Heart right ventricle (tissue), 16 donors: ENCODE measurements at regions not wholly inside any gene's neighbourhood (a gene's known extent, or its start where the extent isn't known, plus 50 kb on each side); places are given as distances from the start of the nearest gene placed in this dataset.
"Not testable (repeated sequence)": the region's sequence is repeated elsewhere in the genome, so short reads cannot be mapped to it uniquely, and the experiment has no call there.

Experiments
- ATAC-seq, 8 donors: fragments of 200-7000 bp; cut with Tn5 transposase; one replicate each; pipeline ENCODE4 v1.9.1; 2020; ENCODE audit warnings: mild to moderate bottlenecking in 8 of 8, moderate library complexity in 8 of 8, moderate number of reproducible peaks in 1 of 8
- DNase-seq, 2 donors: peaks; one replicate each; pipeline ENCODE4 v3.0.0-alpha.2; 2020
- H3K27ac ChIP-seq, 10 donors: fragments of 200-600 bp; sonication (generic) in 2 of 10; one replicate each; pipeline versions ENCODE4 v1.5.0 to v1.8.0; 2020 to 2022; ENCODE audit warnings: mild to moderate bottlenecking in 3 of 10
- H3K27me3 ChIP-seq, 7 donors: fragments of 200-600 bp; one replicate each; pipeline ENCODE4 v1.8.0; 2021 to 2022; ENCODE audit warnings: mild to moderate bottlenecking in 2 of 7
- H3K36me3 ChIP-seq, 9 donors: fragments of 200-600 bp; sonication (generic) in 1 of 9; one replicate each; pipeline versions ENCODE4 v1.5.0 to v1.8.0; 2020 to 2022; ENCODE audit warnings: mild to moderate bottlenecking in 2 of 9
- H3K4me1 ChIP-seq, 9 donors: fragments of 200-600 bp; sonication (generic) in 1 of 9; one replicate each; pipeline versions ENCODE4 v1.5.0 to v1.8.0; 2020 to 2022; ENCODE audit warnings: mild to moderate bottlenecking in 4 of 9
- H3K4me3 ChIP-seq, 10 donors: fragments of 200-600 bp; sonication (generic) in 2 of 10; one replicate each; pipeline versions ENCODE4 v1.5.0 to v1.8.0; 2020 to 2022; ENCODE audit warnings: mild to moderate bottlenecking in 7 of 10, moderate library complexity in 2 of 10
- H3K9me3 ChIP-seq, 11 donors: fragments of 200-600 bp in 10 of 11; sonication (generic) in 2 of 11; one replicate each; pipeline versions ENCODE4 v1.5.0 to v1.8.0; 2013 to 2022; ENCODE audit warnings: mild to moderate bottlenecking in 2 of 11, control low read depth in 1 of 11, moderate library complexity in 1 of 11
- WGBS, 2 donors: extraction: QIAGEN DNeasy Blood & Tissue Kit; methylation state at CpG; one replicate each; pipeline ENCODE4 v1.1.7; 2013; ENCODE audit warnings: inconsistent platforms in 1 of 2; 5-methylcytosine and 5-hydroxymethylcytosine counted together
- intact Hi-C, 10 donors: fragments of 100-400 bp; cut with DNase I; formaldehyde crosslinking; loops; one replicate each; pipeline versions ENCODE4 v1.11.1 to v1.14.2; 2022
- TF ChIP-seq, protein P1 (sequence below), 9 donors: fragments of 200-600 bp; sonication (generic) in 2 of 9; IDR thresholded peaks; one replicate each; pipeline versions ENCODE4 v1.5.0 to v1.8.0; 2021 to 2022; ENCODE audit warnings: antibody characterized with exemption in 9 of 9, mild to moderate bottlenecking in 5 of 9, moderate library complexity in 1 of 9
- donor health status: Arrhythmogenic right ventricular cardiomyopathy.
- donor health status: ischemic (EF 13 %, LVEDD 7.1; RV severe dilation, severe dysfunction).
- donor health status: healthy with polysubstance abuse.
- donor health status: DM: no; HTN: yes; CAD: no.
- donor health status: DM: no; HTN: no; CAD: no.
- donor health status: ischemic (EF 25% LVEDD 6.9; RV normal size, moderate dysfunction).
- donor health status: ischemic (EF 25% LVEDD 5.7; RV mildly dilated, moderate dysfunction).
- donor health status: healthy.
- donor health status: DM: yes; HTN: yes; CAD: no.
- donor health status: Ischemic cardiomyopathy.
- donor health status: ischemic (EF 35%, LVEDD 5.7; RV mildly dilated, moderate dysfunction).
- donor health status: nonischemic (EF 11% LVEDD 7.7; RV severe dilation, severe dysfunction).
- donor health status: DM: yes; HTN: yes; CAD: no.
- donor health status: PGD.
- donor health status: ischemic (EF 29% LVEDD 5.4; RV normal size, mild dysfunction).
- donor health status: nonischemic (EF 23%, LVEDD 6.1; RV moderate dilation, normal function).

DNA sequence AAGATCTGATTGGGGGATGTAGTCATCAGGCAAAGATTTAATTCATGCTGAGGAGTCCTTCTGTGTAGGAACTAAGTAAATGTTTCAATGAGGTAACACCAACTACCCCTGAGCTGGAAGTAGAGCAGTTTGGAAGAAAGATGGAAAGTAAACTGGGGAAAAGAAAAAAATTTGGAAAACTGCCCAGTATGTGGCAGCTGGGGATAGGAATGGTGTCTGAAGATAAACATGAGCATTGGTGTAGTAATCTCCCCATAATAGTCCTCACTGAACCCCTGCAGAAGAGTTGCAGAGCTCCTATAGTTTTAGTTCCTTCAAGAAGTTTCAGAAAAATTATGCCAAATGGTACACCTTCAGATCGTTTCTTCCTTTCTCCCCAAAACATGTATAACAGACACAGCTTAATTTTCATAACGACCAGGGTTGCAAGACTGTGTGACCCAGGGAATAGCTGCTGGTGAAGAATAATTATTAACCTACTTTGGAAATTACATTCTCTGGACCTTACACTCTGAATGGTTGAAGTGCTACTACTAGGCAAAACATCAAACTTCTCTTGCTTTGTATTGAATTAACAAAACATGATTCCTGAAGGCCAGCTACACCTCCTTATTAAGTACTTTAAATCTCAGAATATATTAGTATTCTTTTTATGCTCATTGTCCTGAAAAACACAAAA lies 446.4 kb upstream of the NRG3 start:
- Histone ChIP-seq H3K36me3 (no peaks in the 10 kb centered on the region), H3K27me3 (no peaks in the 10 kb centered on the region), H3K4me1 (no peaks in the 10 kb centered on the region), H3K9me3 (peaks cover 0 to 4% (median 0%) of the 10 kb centered on the region in 11 donors), H3K4me3 (no peak overlapping the region), H3K27ac (no peak overlapping the region)
- ATAC-seq: no peak
- DNase-seq: no peak
- TF ChIP-seq, protein P1, sequence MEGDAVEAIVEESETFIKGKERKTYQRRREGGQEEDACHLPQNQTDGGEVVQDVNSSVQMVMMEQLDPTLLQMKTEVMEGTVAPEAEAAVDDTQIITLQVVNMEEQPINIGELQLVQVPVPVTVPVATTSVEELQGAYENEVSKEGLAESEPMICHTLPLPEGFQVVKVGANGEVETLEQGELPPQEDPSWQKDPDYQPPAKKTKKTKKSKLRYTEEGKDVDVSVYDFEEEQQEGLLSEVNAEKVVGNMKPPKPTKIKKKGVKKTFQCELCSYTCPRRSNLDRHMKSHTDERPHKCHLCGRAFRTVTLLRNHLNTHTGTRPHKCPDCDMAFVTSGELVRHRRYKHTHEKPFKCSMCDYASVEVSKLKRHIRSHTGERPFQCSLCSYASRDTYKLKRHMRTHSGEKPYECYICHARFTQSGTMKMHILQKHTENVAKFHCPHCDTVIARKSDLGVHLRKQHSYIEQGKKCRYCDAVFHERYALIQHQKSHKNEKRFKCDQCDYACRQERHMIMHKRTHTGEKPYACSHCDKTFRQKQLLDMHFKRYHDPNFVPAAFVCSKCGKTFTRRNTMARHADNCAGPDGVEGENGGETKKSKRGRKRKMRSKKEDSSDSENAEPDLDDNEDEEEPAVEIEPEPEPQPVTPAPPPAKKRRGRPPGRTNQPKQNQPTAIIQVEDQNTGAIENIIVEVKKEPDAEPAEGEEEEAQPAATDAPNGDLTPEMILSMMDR (IDR thresholded peaks at IDR 0.05): no peak
- WGBS, 2 donors: 60 to 72% methylated on average over 2 of the region's 2 CpGs
- intact Hi-C loops: no loop called here

DNA sequence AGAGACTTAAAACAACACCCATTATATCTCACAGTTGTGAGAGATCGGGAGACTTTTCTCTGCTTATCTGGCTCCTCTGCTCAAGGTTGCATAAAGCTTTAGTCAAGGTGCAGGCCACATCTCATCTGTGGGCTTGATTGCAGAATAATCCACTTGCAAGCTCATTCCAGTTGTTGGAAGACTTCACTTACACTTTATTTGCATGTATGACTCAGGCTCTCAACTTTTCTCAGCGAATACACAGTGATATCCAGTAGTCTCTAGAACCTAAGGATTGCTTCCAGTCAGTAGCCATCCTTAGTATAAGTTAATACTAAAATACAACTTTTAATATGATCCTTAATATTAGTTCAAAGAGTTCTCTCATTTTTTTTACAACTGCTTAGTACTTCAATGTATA lies 435.5 kb upstream of the NRG3 start:
- H3K4me3 ChIP-seq: no peak overlapping the region
- H3K9me3 ChIP-seq: peaks cover 0 to 12% (median 2%) of the 10 kb centered on the region in 11 donors
- ATAC-seq (no peak), DNase-seq (no peak)
- H3K27me3 ChIP-seq: no peaks in the 10 kb centered on the region
- H3K4me1 ChIP-seq: no peaks in the 10 kb centered on the region
- no peak overlapping the region for H3K27ac ChIP-seq
- intact Hi-C loops: no loop called here
- no peaks in the 10 kb centered on the region for H3K36me3 ChIP-seq
- TF ChIP-seq, protein P1 (IDR thresholded peaks at IDR 0.05): no peak
- WGBS, 2 donors: 70 to 72% methylated on average over 2 of the region's 2 CpGs

DNA sequence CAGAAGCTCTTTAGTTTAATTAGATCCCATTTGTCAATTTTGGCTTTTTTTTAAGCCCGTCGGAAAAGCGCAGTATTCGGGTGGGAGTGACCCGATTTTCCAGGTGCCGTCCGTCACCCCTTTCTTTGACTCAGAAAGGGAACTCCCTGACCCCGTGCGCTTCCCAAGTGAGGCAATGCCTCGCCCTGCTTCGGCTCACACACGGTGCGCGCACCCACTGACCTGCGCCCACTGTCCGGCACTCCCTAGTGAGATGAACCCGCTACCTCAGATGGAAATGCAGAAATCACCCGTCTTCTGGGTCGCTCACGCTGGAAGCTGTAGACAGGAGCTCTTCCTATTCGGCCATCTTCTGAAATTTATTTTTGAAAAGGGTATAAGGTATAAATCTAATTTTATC lies 433.4 kb upstream of the NRG3 start:
- H3K36me3 ChIP-seq, H3K27ac ChIP-seq, H3K4me3 ChIP-seq, ATAC-seq, DNase-seq, H3K4me1 ChIP-seq, intact Hi-C loops, H3K27me3 ChIP-seq: not testable (repeated sequence)
- 95 to 96% methylated on average over 21 of the region's 21 CpGs for WGBS, 2 donors
- peaks cover 0 to 17% (median 2%) of the 10 kb centered on the region in 11 donors for H3K9me3 ChIP-seq

DNA sequence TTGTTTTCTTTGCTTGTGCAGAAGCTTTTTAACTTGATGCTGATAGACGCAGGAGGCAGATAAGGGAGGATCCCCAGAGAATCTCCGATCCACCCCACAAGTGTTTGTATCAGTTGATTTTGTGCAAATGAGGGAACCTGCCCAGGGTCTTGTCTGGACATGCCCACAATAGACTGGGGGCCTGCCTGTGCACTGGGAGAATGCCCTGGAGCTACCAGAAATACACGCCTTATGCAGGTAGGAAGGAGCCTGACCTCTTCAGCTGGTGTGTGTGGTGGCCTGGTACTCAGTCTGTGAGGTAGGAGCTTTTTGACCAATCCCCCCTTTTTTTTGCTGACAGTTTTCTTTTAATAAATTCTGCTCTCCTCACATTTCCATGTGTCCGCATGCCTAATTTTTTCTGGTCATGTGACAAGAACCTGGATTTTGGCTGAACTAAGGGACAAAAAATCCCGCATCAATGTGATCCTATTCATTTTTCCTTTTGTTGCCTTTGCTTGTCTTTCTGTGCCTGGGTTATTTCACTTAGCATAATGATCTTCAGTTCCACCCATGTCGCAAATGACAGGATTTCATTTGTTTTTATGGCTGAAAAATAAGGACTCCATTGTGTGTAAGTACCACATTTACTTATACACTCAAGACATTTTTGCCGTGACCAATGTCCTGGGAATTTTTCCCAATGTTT lies 430.6 kb upstream of the NRG3 start:
- 87 to 91% methylated on average over 7 of the region's 7 CpGs for WGBS, 2 donors
- peaks cover 0 to 25% (median 1%) of the 10 kb centered on the region in 11 donors for H3K9me3 ChIP-seq
- DNase-seq (no peak), ATAC-seq (no peak)
- TF ChIP-seq, protein P1 (IDR thresholded peaks at IDR 0.05): no peak
- intact Hi-C loops: no loop called here
- no peaks in the 10 kb centered on the region for H3K36me3 ChIP-seq
- no peak overlapping the region for H3K27ac ChIP-seq
- no peak overlapping the region for H3K4me3 ChIP-seq
- H3K4me1 ChIP-seq: no peaks in the 10 kb centered on the region
- no peaks in the 10 kb centered on the region for H3K27me3 ChIP-seq

DNA sequence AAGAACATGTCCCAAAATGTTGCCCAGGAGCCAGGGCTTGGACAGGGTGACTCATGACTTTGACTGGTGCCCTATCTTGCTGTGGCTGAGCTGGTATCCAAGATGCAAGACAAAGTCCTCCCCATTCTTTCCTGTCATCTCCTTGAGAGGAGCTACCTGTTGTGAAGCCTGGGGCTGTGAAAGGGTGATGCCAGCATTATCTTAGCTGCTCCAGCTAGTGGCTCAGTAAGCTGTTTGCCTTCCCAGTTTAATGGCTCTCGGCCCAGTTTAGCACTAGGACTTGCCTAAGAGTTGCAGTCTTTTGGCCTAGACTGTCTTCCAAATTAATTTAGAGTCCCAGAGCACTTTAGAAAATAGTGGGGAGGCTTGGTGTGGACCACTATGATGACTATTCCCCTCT lies 424.3 kb upstream of the NRG3 start:
- H3K4me3 ChIP-seq: no peak overlapping the region
- no peaks in the 10 kb centered on the region for H3K36me3 ChIP-seq
- TF ChIP-seq, protein P1 (IDR thresholded peaks at IDR 0.05): no peak
- no peak for DNase-seq
- no peak overlapping the region for H3K27ac ChIP-seq
- no peak for ATAC-seq
- 67 to 75% methylated on average over 1 of the region's 1 CpG for WGBS, 2 donors
- no peaks in the 10 kb centered on the region for H3K27me3 ChIP-seq
- no peaks in the 10 kb centered on the region for H3K4me1 ChIP-seq
- H3K9me3 ChIP-seq: peaks cover 0 to 8% (median 0%) of the 10 kb centered on the region in 11 donors
- intact Hi-C loops: no loop called here
